AG04450 (cell line): ENCODE measurements at regions not wholly inside any gene's neighbourhood (a gene's known extent, or its start where the extent isn't known, plus 50 kb on each side); places are given as distances from the start of the nearest gene placed in this dataset.

Source experiments
- CTCF ChIA-PET: fragments of 300-600, 350-600 bp; formaldehyde crosslinking; extraction: SDS; loops from one replicate; lab custom pipeline; 2022; ENCODE audit warnings: antibody characterized with exemption, inconsistent platforms; lab: Charles Lee
- POLR2A ChIA-PET: fragments of 350-600 bp; formaldehyde crosslinking; extraction: SDS; loops from one replicate; lab custom pipeline; 2021; ENCODE audit warnings: antibody characterized with exemption, inconsistent platforms; lab: Yijun Ruan, JAX
- DNase-seq: peaks from one replicate; pipeline ENCODE4 v3.0.0-alpha.2; 2011; ENCODE audit warnings: low read depth, low spot score
- H3K27ac ChIP-seq: one replicate; pipeline ENCODE4 v1.5.1; 2012; ENCODE audit warnings: low read depth, low read length, control low read depth
- H3K27me3 ChIP-seq: one replicate; pipeline ENCODE4 v1.6.0; 2012; ENCODE audit warnings: low read length; ENCODE audit not compliant: control insufficient read depth, insufficient read depth
- H3K4me3 ChIP-seq: 2 replicates; pipeline ENCODE4 v1.5.1; 2011; ENCODE audit warnings: mild to moderate bottlenecking, low read depth, low read length, control low read depth
- H3K9me3 ChIP-seq: 2 replicates; pipeline ENCODE4 v1.5.1; 2012; ENCODE audit warnings: low read length; ENCODE audit not compliant: control insufficient read depth, insufficient read depth
- TF ChIP-seq, protein P1 (sequence below): IDR thresholded peaks from 2 replicates; pipeline ENCODE4 v1.5.1; 2011; ENCODE audit warnings: low read depth, low read length, control low read depth, inconsistent platforms

DNA sequence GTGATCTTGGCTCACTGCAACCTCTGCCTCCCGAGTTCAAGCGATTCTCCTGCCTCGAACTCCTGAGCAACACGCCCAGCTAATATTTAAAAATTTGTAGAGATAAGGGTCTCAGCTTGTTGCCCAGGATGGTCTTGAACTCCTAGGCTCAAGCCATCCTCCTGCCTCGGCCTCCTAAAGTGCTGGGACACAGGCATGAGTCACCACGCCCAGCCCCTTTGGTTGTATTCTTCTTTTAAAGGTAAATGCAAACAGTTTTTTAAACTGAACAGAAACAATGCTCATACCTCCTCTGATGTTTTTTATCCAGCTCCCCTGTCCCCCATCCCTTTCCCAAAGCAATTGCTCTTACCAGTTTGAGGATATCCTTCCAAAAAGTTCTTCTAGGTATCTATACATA, 79.5 kb upstream of the DUSP5 start:
- ChIA-PET POLR2A (interaction anchor here (0.7 kb wide), 1 partner anchor 80 kb away, joined by 3 read pairs; the partner anchor contains the start of gene DUSP5), CTCF (no interaction called here)
- Histone ChIP-seq H3K27me3 (no peaks in the 10 kb centered on the region), H3K9me3 (peaks cover 13% of the 10 kb centered on the region), H3K4me3 (no peak overlapping the region), H3K27ac (no peak overlapping the region)
- DNase-seq = no peak
- TF ChIP-seq, protein P1, sequence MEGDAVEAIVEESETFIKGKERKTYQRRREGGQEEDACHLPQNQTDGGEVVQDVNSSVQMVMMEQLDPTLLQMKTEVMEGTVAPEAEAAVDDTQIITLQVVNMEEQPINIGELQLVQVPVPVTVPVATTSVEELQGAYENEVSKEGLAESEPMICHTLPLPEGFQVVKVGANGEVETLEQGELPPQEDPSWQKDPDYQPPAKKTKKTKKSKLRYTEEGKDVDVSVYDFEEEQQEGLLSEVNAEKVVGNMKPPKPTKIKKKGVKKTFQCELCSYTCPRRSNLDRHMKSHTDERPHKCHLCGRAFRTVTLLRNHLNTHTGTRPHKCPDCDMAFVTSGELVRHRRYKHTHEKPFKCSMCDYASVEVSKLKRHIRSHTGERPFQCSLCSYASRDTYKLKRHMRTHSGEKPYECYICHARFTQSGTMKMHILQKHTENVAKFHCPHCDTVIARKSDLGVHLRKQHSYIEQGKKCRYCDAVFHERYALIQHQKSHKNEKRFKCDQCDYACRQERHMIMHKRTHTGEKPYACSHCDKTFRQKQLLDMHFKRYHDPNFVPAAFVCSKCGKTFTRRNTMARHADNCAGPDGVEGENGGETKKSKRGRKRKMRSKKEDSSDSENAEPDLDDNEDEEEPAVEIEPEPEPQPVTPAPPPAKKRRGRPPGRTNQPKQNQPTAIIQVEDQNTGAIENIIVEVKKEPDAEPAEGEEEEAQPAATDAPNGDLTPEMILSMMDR = no peak

- H3K4me3 ChIP-seq = no peak overlapping the region
- DNase-seq = no peak
- ChIA-PET CTCF (no interaction called here), POLR2A (no interaction called here)
- TF ChIP-seq, protein P1 = no peak
- H3K27me3 ChIP-seq = no peaks in the 10 kb centered on the region
- H3K27ac ChIP-seq = no peak overlapping the region
- peaks cover 13% of the 10 kb centered on the region for H3K9me3 ChIP-seq
These were observed 78.4 kb upstream of the DUSP5 start for GRCh38 chr10:110419265-110419664.

- no peak for DNase-seq
- ChIA-PET CTCF (interaction anchor here (0.9 kb wide), 1 partner anchor 67 kb away, joined by 4 read pairs; no protein-coding TSS in a partner anchor), POLR2A (interaction anchor here (1.0 to 1.1 kb wide), 2 partner anchors 22 to 76 kb away, joined by 3 to 5 read pairs; no protein-coding TSS in a partner anchor)
- no peak overlapping the region for H3K27ac ChIP-seq
- peaks cover 13% of the 10 kb centered on the region for H3K9me3 ChIP-seq
- no peak overlapping the region for H3K4me3 ChIP-seq
- no peaks in the 10 kb centered on the region for H3K27me3 ChIP-seq
- TF ChIP-seq, protein P1 = no peak
These were observed 77.1 kb upstream of the DUSP5 start for GRCh38 chr10:110420401-110421193.

DNA sequence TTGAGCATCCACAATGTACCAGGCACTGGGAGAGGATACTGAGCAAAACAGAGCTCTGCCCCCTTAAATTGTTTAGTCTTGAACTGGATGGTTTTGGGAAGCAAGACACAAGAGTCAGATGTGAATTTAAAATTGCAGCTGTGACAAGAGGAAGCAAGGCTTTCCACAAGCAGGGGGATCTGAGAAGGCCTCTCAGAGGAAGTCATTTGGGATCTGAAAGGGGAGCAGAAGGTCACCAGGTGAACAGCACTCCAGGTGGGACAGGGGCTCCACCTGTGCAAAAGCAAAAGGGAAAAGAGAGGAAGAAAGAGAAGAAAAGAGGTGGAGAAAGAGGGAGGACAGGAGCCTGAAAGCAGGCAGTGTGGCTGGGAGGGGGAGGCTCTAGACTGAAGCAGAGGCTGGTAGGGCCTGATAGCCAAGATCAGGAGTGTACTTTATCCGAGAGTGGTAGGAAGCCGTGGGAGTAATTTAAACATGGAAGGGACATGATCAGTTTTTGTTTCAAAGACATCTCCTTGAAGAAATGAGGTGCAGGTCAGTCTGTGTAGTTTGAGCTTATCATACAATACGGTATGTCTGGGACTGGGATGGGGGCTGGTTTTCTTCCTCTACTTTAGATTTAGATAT, 76.1 kb upstream of the DUSP5 start:
- CTCF ChIA-PET = no interaction called here
- Histone ChIP-seq H3K4me3 (no peak overlapping the region), H3K27ac (no peak overlapping the region), H3K9me3 (peaks cover 13% of the 10 kb centered on the region), H3K27me3 (no peaks in the 10 kb centered on the region)
- no peak for DNase-seq
- TF ChIP-seq, protein P1 = no peak
- POLR2A ChIA-PET = no interaction called here

GRCh38 chr10:110422548-110422947, 75.2 kb upstream of the DUSP5 start:
- TF ChIP-seq, protein P1 = no peak
- Histone ChIP-seq H3K27me3 (no peaks in the 10 kb centered on the region), H3K27ac (no peak overlapping the region), H3K4me3 (no peak overlapping the region), H3K9me3 (peaks cover 3% of the 10 kb centered on the region)
- ChIA-PET CTCF (no interaction called here), POLR2A (no interaction called here)
- no peak for DNase-seq
